ENCODE measurements at regions not wholly inside any gene's neighbourhood (a gene's known extent, or its start where the extent isn't known, plus 50 kb on each side); places are given as distances from the start of the nearest gene placed in this dataset.

DNA sequence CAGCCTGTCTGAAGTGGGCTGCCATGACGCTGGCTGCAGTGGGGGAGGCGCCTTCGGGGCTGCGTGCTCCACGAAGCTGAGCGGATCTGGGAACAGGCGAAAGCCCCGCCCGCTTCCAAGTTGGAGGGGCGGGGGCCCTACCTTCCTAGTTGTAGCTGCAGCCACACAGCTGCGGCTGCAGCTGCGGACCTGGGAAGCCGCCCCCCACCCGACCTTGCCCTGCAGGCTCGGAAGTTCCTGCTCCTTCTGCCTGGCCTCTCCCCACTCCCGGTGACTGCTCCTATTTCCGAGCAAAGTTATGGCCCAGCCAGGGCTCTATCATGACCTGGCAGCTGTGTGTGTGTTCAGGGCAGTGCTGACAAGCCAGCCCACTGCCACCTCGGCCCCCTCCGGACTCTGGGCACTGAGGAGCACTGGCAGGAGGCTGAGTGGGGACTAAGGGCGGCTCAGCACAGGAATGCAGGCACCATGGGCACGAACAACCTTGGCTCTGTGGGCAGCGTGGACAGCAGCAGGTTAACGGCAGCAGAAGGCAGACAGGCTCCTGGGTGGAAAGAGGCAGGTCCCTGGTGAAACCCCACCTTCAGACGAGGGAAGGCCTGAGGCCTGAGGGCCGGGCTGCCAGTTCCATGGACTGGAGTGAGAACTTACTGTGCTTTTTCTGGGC, 352.4 kb upstream of the TMCO5A start:
- POLR2A ChIA-PET (ENCODE audit: low non-redundant PET), result no interaction called here
- no peak overlapping the region for H3K27ac ChIP-seq
- TF ChIP-seq, protein P1, sequence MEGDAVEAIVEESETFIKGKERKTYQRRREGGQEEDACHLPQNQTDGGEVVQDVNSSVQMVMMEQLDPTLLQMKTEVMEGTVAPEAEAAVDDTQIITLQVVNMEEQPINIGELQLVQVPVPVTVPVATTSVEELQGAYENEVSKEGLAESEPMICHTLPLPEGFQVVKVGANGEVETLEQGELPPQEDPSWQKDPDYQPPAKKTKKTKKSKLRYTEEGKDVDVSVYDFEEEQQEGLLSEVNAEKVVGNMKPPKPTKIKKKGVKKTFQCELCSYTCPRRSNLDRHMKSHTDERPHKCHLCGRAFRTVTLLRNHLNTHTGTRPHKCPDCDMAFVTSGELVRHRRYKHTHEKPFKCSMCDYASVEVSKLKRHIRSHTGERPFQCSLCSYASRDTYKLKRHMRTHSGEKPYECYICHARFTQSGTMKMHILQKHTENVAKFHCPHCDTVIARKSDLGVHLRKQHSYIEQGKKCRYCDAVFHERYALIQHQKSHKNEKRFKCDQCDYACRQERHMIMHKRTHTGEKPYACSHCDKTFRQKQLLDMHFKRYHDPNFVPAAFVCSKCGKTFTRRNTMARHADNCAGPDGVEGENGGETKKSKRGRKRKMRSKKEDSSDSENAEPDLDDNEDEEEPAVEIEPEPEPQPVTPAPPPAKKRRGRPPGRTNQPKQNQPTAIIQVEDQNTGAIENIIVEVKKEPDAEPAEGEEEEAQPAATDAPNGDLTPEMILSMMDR (conservative IDR thresholded peaks at IDR 0.05; ENCODE audit: low read depth), result no peak
- CTCF ChIA-PET, result interaction anchor here (0.6 kb wide), 1 partner anchor 1050 kb away, joined by 6 read pairs; no protein-coding TSS in a partner anchor
- DNase-seq (ENCODE audit: low spot score), result no peak

GRCh38 chr15:37582852-37583251, 351.6 kb upstream of the TMCO5A start:
- TF ChIP-seq, protein P1 (conservative IDR thresholded peaks at IDR 0.05; ENCODE audit: low read depth), result no peak
- ChIA-PET CTCF (no interaction called here), POLR2A (ENCODE audit: low non-redundant PET) (no interaction called here)
- no peak overlapping the region for H3K27ac ChIP-seq
- DNase-seq (ENCODE audit: low spot score), result no peak

GRCh38 chr15:37586011-37586583, 348.3 kb upstream of the TMCO5A start:
- ChIA-PET POLR2A (ENCODE audit: low non-redundant PET) (no interaction called here), CTCF (no interaction called here)
- no peak for DNase-seq (ENCODE audit: low spot score)
- TF ChIP-seq, protein P1 (conservative IDR thresholded peaks at IDR 0.05; ENCODE audit: low read depth), result no peak
- H3K27ac ChIP-seq, result no peak overlapping the region

DNA sequence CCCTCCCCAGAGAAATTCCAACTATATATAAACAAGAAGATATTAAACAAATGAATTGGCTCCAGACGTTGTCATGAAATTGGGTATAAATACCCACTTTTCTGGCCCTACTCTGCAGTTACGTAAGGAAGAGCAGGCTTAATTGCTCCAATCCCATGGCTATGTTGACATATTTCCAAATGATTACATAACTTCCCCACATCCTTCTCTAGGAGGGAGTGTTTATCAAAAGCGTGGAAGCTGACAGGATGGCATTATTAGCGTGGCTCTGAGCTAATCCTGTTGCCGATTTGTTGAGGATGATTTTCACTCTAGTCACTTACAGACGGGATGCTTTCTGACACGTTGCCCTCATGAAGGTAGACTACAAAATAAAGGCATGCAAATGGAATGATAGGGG, 347.5 kb upstream of the TMCO5A start:
- ChIA-PET POLR2A (ENCODE audit: low non-redundant PET) (no interaction called here), CTCF (interaction anchor here (0.7 kb wide), 1 partner anchor 37 kb away, joined by 3 read pairs; no protein-coding TSS in a partner anchor)
- H3K27ac ChIP-seq, result no peak overlapping the region
- TF ChIP-seq, protein P1 (conservative IDR thresholded peaks at IDR 0.05; ENCODE audit: low read depth), result no peak
- DNase-seq (ENCODE audit: low spot score), result no peak

- POLR2A ChIA-PET (ENCODE audit: low non-redundant PET), result no interaction called here
- H3K27ac ChIP-seq, result no peak overlapping the region
- TF ChIP-seq, protein P1 (conservative IDR thresholded peaks at IDR 0.05; ENCODE audit: low read depth), result no peak
- CTCF ChIA-PET, result interaction anchor here (0.7 kb wide), 1 partner anchor 350 kb away, joined by 3 read pairs; no protein-coding TSS in a partner anchor
- no peak for DNase-seq (ENCODE audit: low spot score)
These were observed 340.0 kb upstream of the TMCO5A start for GRCh38 chr15:37594417-37594816.

DNA sequence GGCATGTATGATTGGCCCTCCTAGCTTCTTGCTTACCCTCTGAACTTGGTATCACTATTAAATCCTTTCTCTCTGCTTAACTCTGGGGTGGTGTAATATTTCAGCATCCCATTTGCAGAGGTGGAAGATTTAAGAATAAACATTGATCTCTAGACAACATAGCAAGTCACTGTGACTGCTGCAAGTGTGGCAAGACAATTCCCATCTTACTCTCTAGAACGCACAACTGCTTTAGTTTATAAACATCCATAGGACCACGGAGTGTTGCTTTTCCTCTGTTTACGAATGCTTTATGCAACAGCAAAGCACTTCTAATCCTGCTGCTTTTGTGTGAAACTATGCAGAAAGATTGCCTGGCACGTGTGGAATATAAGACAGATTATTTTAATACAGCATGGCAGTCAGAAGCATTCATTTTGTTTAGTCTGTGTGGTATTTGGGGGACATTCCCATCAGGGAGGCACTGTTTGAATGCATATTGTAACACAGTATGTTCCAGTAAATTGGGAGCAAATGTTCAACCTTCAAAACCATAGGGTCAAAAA, 338.9 kb upstream of the TMCO5A start:
- TF ChIP-seq, protein P1 (conservative IDR thresholded peaks at IDR 0.05; ENCODE audit: low read depth), result no peak
- no peak overlapping the region for H3K27ac ChIP-seq
- ChIA-PET POLR2A (ENCODE audit: low non-redundant PET) (no interaction called here), CTCF (no interaction called here)
- no peak for DNase-seq (ENCODE audit: low spot score)
